SK-N-SH (cell line): ENCODE measurements at regions not wholly inside any gene's neighbourhood (a gene's known extent, or its start where the extent isn't known, plus 50 kb on each side); places are given as distances from the start of the nearest gene placed in this dataset.

Experiments used
- CTCF ChIA-PET: fragments of 300-600, 350-600 bp; formaldehyde crosslinking; extraction: SDS; loops from one replicate; lab custom pipeline; 2021; lab: Yijun Ruan, JAX
- POLR2A ChIA-PET: fragments of 350-600 bp; sonication (Branson Sonifier 250); formaldehyde crosslinking; extraction: SDS; loops from one replicate; lab custom pipeline; 2020; ENCODE audit warnings: antibody characterized with exemption, inconsistent platforms; lab: Yijun Ruan, JAX
- DNase-seq: peaks from one replicate; pipeline ENCODE4 v3.0.0; 2012
- H2AFZ ChIP-seq: fragments of 200-600 bp; sonication (generic); 2 replicates; pipeline ENCODE4 v1.8.1; 2016; ENCODE audit warnings: antibody characterized with exemption, mild to moderate bottlenecking, low read depth
- H3F3A ChIP-seq: fragments of 200-600 bp; sonication (generic); replicated peaks from 2 replicates; pipeline ENCODE3; 2016; ENCODE audit warnings: antibody characterized with exemption, mild to moderate bottlenecking; ENCODE audit not compliant: insufficient read depth
- H3K27ac ChIP-seq, 2 experiments: fragments of 200-500 bp in 1 of 2; fragments of 200-600 bp in 1 of 2; sonication (Bioruptor generic) in 1 of 2; sonication (generic), shearing (Covaris generic) in 1 of 2; 2 replicates each; pipeline versions ENCODE4 v1.5.1 to v1.6.1; 2014 to 2016; ENCODE audit warnings: low read depth in 2 of 2, inconsistent platforms in 1 of 2, low read length in 1 of 2, mild to moderate bottlenecking in 1 of 2, mixed read lengths in 1 of 2
- H3K27me3 ChIP-seq: fragments of 200-600 bp; sonication (generic), shearing (Covaris generic); 2 replicates; pipeline ENCODE4 v1.6.1; 2016; ENCODE audit warnings: mixed run types; ENCODE audit not compliant: insufficient read depth
- H3K36me3 ChIP-seq, 2 experiments: fragments of 200-500 bp in 1 of 2; fragments of 200-600 bp in 1 of 2; sonication (Bioruptor generic) in 1 of 2; sonication (generic) in 1 of 2; replicated peaks in 1 of 2; 2 replicates each; pipeline versions ENCODE3 to v1.5.1; 2014 to 2016; ENCODE audit warnings: low read length in 1 of 2, mild to moderate bottlenecking in 1 of 2; ENCODE audit not compliant: insufficient read depth in 2 of 2, control insufficient read depth in 1 of 2
- H3K4me1 ChIP-seq, 2 experiments: fragments of 200-500 bp in 1 of 2; fragments of 200-600 bp in 1 of 2; sonication (Bioruptor generic) in 1 of 2; sonication (generic), shearing (Covaris generic) in 1 of 2; 2 replicates each; pipeline versions ENCODE4 v1.5.1 to v1.6.1; 2014 to 2016; ENCODE audit warnings: low read depth in 1 of 2, low read length in 1 of 2, mixed run types in 1 of 2; ENCODE audit not compliant: insufficient read depth in 2 of 2, control insufficient read depth in 1 of 2
- H3K4me2 ChIP-seq: fragments of 200-600 bp; sonication (generic), shearing (Covaris generic); 2 replicates; pipeline ENCODE4 v1.6.1; 2017; ENCODE audit warnings: mixed run types
- H3K4me3 ChIP-seq, 2 experiments: fragments of 200-500 bp in 1 of 2; fragments of 200-600 bp in 1 of 2; sonication (Bioruptor generic) in 1 of 2; sonication (generic), shearing (Covaris generic) in 1 of 2; 2 replicates each; pipeline versions ENCODE4 v1.5.1 to v1.8.1; 2014 to 2016; ENCODE audit warnings: low read depth in 2 of 2, inconsistent platforms in 1 of 2, low read length in 1 of 2, mild to moderate bottlenecking in 1 of 2, mixed read lengths in 1 of 2, moderate library complexity in 1 of 2
- H3K79me2 ChIP-seq: fragments of 200-600 bp; sonication (generic); 2 replicates; pipeline ENCODE4 v1.8.1; 2017; ENCODE audit warnings: mild to moderate bottlenecking; ENCODE audit not compliant: insufficient read depth
- H3K9ac ChIP-seq: fragments of 200-600 bp; sonication (generic); 2 replicates; pipeline ENCODE4 v1.6.1; 2017; ENCODE audit warnings: mixed run types
- H3K9me2 ChIP-seq: fragments of 200-600 bp; sonication (generic); 2 replicates; pipeline ENCODE4 v1.6.1; 2017; ENCODE audit warnings: mixed run types
- H3K9me3 ChIP-seq: fragments of 200-600 bp; sonication (generic); 2 replicates; pipeline ENCODE4 v1.6.1; 2017; ENCODE audit warnings: mixed run types, mild to moderate bottlenecking, moderate library complexity
- H4K20me1 ChIP-seq: fragments of 200-600 bp; sonication (generic); 2 replicates; pipeline ENCODE4 v1.6.1; 2017; ENCODE audit warnings: mild to moderate bottlenecking, mixed run types; ENCODE audit not compliant: insufficient read depth
- ELF1 ChIP-seq: IDR thresholded peaks from 2 replicates; pipeline ENCODE4 v1.4.0; 2012
- GABPA ChIP-seq: IDR thresholded peaks from 2 replicates; pipeline ENCODE4 v1.4.0; 2012; ENCODE audit warnings: low read depth, mild to moderate bottlenecking
- GATA2 ChIP-seq: sonication (generic); formaldehyde crosslinking; IDR thresholded peaks from 2 replicates; pipeline ENCODE4 v1.5.0; 2020; ENCODE audit warnings: mild to moderate bottlenecking, missing genetic modification reagents
- IRF3 ChIP-seq: fragments of 150-350 bp; IDR thresholded peaks from 2 replicates; pipeline ENCODE4 v1.6.1; 2016; ENCODE audit warnings: mild to moderate bottlenecking, low read depth, low read length
- JUND ChIP-seq: IDR thresholded peaks from 2 replicates; pipeline ENCODE4 v1.4.0; 2012
- NFIC ChIP-seq: IDR thresholded peaks from 2 replicates; pipeline ENCODE4 v1.4.0; 2012; ENCODE audit warnings: borderline replicate concordance
- POLR2AphosphoS5 ChIP-seq: IDR thresholded peaks from 2 replicates; pipeline ENCODE4 v1.6.1; 2012; ENCODE audit warnings: low read depth, low read length
- RAD21 ChIP-seq: IDR thresholded peaks from 2 replicates; pipeline ENCODE4 v1.6.1; 2012; ENCODE audit warnings: mild to moderate bottlenecking, low read length
- RFX5 ChIP-seq: IDR thresholded peaks from 2 replicates; pipeline ENCODE4 v1.6.1; 2012; ENCODE audit warnings: mild to moderate bottlenecking, improper control_type of control experiment, low read length
- SIN3A ChIP-seq: IDR thresholded peaks from 2 replicates; pipeline ENCODE4 v1.6.1; 2012; ENCODE audit warnings: low read depth, mild to moderate bottlenecking, low read length, moderate library complexity, borderline replicate concordance
- TAF1 ChIP-seq: IDR thresholded peaks from 2 replicates; pipeline ENCODE4 v1.6.1; 2012; ENCODE audit warnings: low read depth, mild to moderate bottlenecking, low read length, moderate library complexity, borderline replicate concordance
- TEAD4 ChIP-seq: IDR thresholded peaks from 2 replicates; pipeline ENCODE4 v1.4.0; 2012; ENCODE audit warnings: mild to moderate bottlenecking, borderline replicate concordance; ENCODE audit not compliant: insufficient read depth
- WGBS: methylation state at CpG from one replicate; pipeline ENCODE4 v1.1.6; 2017; ENCODE audit warnings: low lambda C conversion rate; 5-methylcytosine and 5-hydroxymethylcytosine counted together
- TF ChIP-seq, protein P1 (sequence below): fragments of 150-350 bp; IDR thresholded peaks from 2 replicates; pipeline ENCODE4 v1.6.1; 2017; ENCODE audit warnings: antibody characterized with exemption, low read length, low read depth, borderline replicate concordance

GRCh38 chr10:130428936-130429335 lies 292.7 kb downstream of the GLRX3 start:
- no peaks in the 10 kb centered on the region for H3K9me3 ChIP-seq
- 11% methylated on average over 6 of the region's 6 CpGs for WGBS

GRCh38 chr10:130429809-130430208 lies 293.6 kb downstream of the GLRX3 start:
- CTCF ChIA-PET, result interaction anchor here (1.1 kb wide), 1 partner anchor 75 kb away, joined by 3 read pairs; no protein-coding TSS in a partner anchor
- H3F3A ChIP-seq, result no peaks in the 10 kb centered on the region
- no peak for TF ChIP-seq RAD21
- TF ChIP-seq TAF1, result no peak
- TF ChIP-seq, protein P1, sequence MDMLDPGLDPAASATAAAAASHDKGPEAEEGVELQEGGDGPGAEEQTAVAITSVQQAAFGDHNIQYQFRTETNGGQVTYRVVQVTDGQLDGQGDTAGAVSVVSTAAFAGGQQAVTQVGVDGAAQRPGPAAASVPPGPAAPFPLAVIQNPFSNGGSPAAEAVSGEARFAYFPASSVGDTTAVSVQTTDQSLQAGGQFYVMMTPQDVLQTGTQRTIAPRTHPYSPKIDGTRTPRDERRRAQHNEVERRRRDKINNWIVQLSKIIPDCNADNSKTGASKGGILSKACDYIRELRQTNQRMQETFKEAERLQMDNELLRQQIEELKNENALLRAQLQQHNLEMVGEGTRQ, result no peak
- no peak for TF ChIP-seq POLR2AphosphoS5
- TF ChIP-seq GATA2 (CRISPR knock-in tag), result no peak
- no peak for TF ChIP-seq NFIC
- no peak for TF ChIP-seq SIN3A
- no peak for TF ChIP-seq JUND
- TF ChIP-seq, all 33 proteins: peak for 0
- Histone ChIP-seq H3K9me3 (no peaks in the 10 kb centered on the region), H3K27ac (no peak overlapping the region), H3K79me2 (no peaks in the 10 kb centered on the region), H3K4me1 (no peaks in the 10 kb centered on the region), H3K4me2 (no peak overlapping the region), H3K9ac (no peak overlapping the region), H3K36me3 (no peaks in the 10 kb centered on the region), H3K4me3 (no peak overlapping the region), H3K27me3 (no peaks in the 10 kb centered on the region), H2AFZ (no peak overlapping the region), H3K9me2 (no peaks in the 10 kb centered on the region), H4K20me1 (no peaks in the 10 kb centered on the region)
- DNase-seq, result no peak
- POLR2A ChIA-PET, result no interaction called here
- 36% methylated on average over 4 of the region's 4 CpGs for WGBS

More at GRCh38 chr10:130428936-130429335, 292.7 kb downstream of the GLRX3 start:
- H3K36me3 ChIP-seq, result no peaks in the 10 kb centered on the region
- no peak overlapping the region for H3K4me2 ChIP-seq
- no peaks in the 10 kb centered on the region for H3F3A ChIP-seq
- H3K4me1 ChIP-seq, result no peaks in the 10 kb centered on the region
- H3K27ac ChIP-seq, result no peak overlapping the region
- no peak for DNase-seq
- no peak overlapping the region for H2AFZ ChIP-seq
- H3K4me3 ChIP-seq, result no peak overlapping the region
- POLR2A ChIA-PET, result no interaction called here
- no peak overlapping the region for H3K9ac ChIP-seq
- no peaks in the 10 kb centered on the region for H4K20me1 ChIP-seq
- no peak for TF ChIP-seq SIN3A
- no peak for TF ChIP-seq TEAD4
- no peak for TF ChIP-seq RFX5
- TF ChIP-seq IRF3, result no peak
- no peak for TF ChIP-seq ELF1
- TF ChIP-seq, protein P1, result no peak
- TF ChIP-seq TAF1, result no peak
- no peak for TF ChIP-seq GABPA
- CTCF ChIA-PET, result no interaction called here
- no peaks in the 10 kb centered on the region for H3K9me2 ChIP-seq
- H3K79me2 ChIP-seq, result no peaks in the 10 kb centered on the region
- H3K27me3 ChIP-seq, result no peaks in the 10 kb centered on the region
